OCI-M2 (cell line): ENCODE measurements at regions not wholly inside any gene's neighbourhood (a gene's known extent, or its start where the extent isn't known, plus 50 kb on each side); places are given as distances from the start of the nearest gene placed in this dataset.

Experiments
- DNase-seq: peaks from one replicate; lab custom pipeline; 2025; ENCODE audit not compliant: unreplicated experiment; lab: John Stamatoyannopoulos, UW

DNA sequence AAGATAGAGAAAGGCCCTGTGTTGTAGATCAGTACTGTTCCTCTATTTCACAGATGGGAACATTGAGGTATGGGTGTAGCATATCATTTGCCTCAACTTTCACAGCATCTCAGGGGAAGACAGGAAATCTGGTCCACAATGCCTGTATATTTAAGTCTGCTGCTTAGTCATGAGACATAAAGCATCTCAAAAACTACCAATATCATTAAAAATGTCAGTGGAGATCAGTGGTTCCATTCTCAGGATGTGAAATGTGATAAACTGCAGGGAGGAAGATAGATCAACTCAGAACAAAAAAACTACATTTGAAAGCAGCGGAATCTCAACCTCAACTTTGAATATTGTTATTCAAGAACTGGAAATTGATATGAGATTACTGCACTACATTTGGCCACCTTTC, 192.9 kb upstream of the PREP start:
- no peak for DNase-seq

DNA sequence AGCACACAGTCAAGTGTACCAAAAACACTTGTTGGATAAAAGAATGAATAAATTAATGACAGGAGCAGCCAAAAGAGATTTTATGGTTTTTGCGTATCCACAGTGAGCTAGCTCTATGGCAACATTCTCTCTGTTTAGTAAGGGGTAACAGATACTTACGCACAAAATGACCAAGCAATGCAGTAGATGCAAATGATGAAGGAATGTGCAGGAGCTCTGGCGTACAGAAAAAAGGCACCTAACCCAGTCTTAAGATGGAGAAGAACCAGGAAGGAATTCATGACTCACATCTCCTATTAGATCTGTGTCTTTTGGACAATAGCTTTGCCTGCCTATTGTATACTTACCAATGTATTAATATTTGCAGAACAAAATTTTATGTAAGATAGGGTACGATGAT, 191.9 kb upstream of the PREP start:
- DNase-seq: no peak

DNA sequence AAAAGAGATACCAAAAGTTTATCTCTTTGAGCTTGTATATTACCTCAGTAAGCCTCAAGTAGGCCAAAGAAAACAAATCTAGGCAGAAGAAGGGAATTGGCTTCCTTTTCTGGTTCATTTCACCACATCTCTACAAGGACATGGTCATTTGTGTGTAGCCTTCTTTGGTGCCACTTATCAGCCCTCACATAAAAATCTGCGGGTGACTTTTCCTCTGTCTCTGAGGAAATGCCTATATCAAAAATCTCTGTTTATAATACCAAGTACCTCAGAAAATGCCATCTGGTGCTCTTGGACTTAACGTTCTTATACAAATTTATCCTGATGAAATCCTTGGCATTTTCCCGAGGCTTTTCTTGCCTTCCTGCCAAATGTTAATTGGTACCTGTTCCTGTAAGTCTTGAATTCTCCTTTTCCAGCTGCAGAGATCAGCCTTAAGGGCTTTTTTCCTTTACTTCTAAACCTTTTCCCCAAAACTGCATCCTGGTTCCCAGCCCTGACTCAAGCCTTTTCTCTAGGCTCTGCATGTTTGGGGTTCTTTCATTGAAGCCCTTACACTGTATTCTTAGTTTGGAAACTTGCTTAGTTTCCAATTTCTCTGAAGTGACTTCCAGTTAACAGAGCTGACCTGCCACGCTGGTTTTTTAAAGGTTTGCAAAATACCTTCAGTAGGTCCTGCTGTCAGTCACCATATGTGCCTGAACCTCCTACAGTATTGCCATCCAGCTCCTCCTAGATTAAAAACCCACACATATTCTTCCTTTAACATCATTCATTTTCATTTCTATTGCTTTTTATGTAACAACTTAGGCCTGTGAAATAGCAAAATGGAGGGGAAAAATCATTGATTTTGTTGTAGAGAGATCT, 191.2 kb upstream of the PREP start:
- DNase-seq: no peak

DNA sequence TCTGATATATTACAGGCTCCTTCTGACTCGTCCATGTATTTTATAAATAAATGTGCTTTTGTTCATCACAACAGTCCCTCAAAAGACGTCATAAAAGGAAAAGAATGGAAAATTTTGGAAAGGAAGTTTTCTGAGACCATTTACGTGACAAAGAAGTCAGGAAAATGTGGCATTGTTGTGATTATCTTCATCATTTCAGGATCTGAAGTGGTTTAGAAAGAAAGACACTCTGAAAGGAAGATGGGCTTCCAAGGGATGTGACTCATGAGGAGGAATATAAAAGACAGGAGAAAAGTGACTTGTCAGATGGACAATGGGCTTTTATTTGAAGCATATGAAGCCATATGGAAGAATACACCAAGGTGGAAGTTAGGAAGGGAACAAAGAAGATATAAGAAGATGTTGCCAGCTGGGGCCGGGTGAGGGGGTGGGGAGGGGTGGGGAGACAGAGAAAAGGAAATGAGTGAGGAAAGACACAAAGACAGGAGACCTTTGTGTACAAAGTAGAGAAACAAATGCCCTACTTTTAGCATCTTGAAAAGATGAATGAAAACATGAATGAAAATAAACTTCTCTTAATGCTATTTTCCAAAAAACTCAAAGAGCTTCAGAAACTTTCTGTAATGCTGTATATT, 190.3 kb upstream of the PREP start:
- no peak for DNase-seq

DNA sequence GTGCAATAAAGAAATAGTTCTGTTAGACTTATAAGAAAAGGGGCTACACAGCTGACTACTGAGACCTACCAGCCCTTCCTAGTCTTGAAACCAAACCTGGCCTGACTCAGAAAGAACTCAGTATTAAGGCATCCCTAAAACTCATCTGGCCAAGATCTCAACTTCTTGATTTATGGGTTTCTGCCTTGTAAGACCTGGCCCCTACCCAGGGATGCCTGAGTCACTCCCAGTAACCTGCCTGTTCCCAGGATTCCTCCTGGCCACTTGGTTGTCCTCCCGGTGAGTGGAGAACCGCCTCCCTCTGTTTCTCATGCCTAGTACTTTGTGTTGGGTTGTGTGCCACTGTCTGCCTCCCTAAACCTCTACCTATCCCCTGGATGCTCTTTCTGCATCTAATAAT, 189.4 kb upstream of the PREP start:
- DNase-seq: no peak

DNA sequence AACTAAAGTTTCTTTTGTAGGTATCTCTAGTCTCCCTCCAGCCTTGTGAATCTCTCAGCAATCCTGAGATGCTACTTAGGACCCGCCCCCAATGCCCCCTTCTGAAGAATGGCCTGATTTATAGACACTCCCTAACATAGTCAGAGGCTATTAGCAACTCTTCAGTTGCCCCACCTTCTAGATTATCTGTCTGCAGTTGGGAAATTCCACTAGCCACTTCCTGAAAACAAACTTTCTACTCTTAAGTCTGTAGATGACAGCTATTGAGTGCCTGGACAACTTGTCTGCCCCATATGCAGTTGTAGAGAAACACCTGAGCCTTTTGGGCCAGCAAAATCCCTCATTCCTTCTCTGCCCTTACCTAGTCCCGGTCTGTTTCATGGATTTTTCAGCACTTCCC, 188.2 kb upstream of the PREP start:
- no peak for DNase-seq

DNA sequence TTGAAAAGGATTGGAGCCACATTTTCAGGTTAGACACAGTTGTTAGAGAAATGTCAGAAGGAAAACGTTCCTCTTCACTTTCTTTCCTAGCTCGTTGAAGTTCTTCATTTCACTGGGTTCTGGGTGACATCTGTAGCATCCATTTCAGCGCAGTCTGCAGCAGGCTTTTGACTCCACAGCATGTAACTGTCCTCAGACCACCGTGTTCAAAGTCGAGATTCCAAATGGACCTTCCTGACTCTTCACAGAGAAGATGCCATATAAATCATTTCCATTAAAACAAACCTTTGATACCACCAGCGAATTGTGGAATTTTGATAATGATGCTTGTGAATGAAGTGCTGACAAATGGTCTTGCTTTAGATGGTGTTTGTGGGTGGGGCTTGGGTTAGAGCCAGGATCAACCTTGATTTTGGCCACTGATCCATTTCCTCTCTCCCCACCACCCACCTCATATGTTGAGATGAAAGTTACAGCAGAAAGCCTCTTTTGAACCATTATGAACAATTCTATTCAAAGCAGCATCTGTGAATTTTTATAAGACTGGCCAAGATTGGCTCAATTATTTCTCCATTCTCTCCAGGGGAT, 185.3 kb upstream of the PREP start:
- DNase-seq: no peak

DNA sequence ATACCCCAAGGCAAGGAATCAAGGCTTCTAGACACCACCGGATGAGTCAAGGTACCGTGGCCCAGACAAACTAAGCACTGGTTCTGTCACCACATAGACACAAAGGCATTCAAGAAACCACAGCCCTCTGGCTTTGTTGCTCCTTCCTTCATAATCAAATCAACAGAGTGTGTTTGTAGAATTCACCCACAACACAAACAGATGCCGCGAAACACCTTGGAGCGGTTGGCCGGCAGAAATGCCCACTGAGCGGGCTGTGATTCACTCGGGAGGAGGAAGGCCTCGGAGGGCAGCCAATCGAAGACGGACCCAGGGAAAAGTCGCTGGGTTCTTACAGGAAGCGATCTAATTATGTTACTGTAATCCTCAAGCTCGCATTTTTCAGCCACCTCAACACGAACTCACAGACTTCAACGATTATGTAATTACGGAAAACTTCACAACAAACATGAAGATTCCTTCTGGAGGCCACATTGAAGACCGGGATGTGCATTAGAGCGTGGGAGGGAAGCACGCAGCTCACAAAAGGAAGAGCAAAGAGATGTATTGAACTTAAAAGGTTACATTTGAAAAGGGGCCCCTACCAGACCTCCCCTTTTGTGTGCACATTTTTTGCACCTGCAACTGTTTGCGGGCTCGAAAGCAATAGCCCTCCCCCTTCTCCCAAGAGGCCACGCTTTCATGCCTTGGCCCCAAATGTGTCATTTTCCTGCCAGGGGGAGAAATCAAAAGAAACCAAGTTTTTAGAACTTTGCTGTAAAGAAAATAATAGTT, 184.7 kb upstream of the PREP start:
- no peak for DNase-seq

DNA sequence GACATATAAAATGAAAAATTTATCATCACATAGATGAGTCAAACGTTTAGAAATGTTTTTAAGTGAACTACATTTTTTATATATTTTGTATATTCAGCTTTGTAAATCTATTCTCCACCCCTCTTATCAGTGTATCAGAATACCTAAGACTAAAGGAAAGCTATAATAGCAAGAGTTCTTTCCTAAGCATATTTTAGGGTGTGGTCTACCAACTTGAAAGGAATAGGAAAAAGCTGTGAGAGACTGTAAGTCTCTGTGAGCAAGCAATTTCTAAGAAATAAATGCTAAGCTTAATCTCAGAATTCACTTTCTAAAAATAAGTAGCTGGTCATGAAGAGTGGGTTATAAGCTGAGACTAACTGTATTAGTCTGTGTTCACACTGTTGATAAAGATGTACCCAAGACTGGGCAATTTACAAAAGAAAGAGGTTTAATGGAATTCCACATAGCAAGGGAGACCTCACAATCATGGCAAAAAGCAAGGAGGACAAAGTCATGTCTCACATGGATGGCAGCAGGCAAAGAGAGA, 175.4 kb upstream of the PREP start:
- no peak for DNase-seq

DNA sequence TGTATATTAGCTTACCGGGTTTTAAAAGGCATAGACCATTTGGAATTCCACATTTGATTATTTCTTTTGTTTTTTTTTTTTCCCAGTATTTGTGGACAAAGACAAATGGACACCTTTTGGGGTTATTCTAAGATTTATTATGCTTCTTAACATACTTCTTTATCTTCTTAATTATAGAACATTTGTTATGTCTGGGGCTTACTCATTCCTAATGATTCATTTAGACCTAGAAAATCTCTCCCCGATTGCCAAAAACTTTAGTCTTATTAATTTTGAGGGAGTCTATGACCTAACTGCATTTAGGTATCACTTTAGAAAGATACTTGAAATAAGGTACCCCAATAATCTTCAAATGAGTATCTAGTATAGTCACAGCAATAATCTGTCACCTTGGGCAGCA, 170.7 kb upstream of the PREP start:
- DNase-seq: no peak

DNA sequence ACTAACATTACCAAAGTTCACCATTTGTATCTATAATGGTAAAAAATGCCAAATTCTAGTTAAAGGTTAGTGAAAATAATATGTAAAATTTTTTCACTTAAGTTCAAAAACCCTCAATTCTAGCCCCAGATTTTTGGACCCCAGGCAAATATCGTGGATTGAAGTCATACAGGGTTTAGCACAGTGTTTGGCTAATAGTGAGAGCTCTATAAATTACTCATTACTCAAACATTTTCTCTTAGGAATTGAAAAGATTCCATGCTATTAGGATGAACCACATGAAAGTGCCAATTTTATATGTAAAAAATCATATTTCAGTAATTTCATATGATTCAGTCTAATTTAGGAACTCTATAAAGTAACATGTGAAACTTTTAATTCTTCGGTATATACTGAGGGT, 170.3 kb upstream of the PREP start:
- no peak for DNase-seq

DNA sequence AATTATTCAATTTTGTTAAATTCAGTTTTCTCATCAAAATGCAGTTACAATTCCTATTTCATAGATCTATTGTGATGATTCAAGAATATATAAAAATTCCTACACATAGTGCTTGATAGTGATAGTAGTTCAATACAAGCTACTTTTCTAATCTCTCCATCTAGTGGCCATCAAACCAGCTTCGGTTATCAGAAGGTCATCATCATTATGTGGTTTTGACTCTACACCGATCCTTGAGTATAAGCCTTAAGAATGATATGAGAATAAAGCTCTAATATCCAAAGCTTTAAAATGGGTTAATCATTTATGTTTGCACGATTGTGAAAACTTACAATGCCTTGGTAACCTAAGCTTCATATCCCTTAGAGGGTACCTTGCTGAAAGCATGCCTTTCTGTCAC, 167.5 kb upstream of the PREP start:
- DNase-seq: no peak

DNA sequence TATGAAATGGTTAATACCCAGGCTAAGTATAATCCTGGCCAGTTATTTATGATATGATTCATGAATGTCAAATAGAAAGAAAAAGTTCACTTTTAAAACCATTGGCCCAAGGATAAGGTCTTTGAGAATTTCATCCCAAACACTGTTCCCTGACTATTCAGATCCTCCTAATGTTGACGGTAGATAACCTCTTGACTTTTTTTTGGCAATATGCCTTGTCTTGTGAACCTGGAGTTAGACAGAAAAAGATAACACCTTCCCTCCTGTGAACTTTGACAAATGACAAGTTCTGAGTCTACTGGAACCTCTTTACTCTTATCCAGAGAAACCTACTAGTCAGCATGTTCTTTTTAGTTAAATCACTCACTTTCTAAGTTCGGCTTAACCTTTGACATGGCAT, 166.8 kb upstream of the PREP start:
- DNase-seq: no peak

DNA sequence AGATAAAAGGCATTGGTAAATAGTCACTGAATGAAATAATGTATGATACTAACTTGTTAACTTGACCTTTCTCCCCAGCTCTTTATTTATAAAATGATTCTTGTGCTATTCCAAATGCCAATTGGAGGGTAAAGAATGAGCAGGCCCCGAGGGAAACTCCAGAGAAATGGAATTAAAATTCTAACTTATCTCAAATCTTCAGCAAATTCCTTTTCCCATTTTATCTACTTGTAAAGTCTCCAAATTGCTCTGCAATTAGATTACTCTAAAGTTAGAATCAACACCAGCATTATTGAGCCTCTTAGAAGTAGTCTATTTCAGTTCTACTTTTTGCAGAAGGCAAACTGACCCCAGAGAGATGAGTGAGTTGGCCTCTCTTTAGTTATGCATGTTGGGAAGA, 165.9 kb upstream of the PREP start:
- no peak for DNase-seq

DNA sequence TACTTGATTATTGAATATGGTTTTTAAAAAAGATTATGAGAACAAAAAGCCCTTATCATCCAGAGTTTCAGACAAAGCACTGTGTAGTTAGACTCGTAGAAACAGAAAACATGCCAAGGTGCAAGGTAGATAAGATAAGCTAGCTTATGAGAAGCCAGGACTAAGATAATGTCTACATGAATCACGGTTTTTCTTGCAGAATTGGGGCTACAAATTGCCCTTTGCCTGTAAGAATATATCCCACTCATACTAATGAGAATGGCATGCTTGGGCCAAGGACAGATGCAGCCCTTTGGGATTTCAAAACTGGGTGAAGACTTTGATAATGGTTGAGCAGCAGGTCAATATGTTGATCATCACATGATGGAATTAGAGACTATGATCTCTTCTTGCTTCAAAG, 165.3 kb upstream of the PREP start:
- no peak for DNase-seq

DNA sequence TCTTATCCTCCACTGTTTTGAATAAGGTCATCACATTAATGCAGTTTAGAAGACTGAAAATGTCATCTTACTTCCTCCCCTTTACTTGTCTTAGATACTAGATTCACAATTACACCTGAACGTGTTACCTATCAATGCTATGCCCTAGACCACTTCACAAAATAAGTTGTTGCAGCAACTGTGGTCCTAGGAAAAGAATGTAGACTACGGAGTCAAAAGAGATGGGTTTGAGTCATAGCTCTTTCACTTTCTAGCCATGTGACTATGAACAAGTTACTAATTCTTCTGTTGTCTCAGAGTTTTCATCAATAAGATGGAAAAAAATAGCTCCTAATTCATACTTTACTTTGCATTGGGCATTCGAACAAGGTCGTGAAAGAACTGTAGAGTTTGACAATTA, 164.3 kb upstream of the PREP start:
- DNase-seq: no peak

DNA sequence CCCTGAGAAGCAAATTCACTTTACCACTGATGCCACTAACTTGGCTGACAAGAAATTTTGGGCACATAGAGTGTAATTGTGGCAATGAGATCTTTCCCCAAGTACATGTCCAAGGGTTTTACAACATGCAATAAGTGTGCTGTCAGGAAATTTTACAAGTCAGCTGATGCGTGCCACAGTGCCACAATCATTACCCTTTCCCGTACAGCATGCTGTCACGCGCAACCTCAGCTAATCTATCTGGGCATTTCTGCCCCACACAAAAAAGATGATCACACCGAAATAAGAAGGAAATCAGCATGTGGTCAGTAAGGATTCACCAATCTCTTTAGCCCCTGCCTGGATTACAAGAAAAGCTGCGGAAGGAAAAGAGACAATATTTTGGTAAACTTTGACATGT, 163.6 kb upstream of the PREP start:
- no peak for DNase-seq

DNA sequence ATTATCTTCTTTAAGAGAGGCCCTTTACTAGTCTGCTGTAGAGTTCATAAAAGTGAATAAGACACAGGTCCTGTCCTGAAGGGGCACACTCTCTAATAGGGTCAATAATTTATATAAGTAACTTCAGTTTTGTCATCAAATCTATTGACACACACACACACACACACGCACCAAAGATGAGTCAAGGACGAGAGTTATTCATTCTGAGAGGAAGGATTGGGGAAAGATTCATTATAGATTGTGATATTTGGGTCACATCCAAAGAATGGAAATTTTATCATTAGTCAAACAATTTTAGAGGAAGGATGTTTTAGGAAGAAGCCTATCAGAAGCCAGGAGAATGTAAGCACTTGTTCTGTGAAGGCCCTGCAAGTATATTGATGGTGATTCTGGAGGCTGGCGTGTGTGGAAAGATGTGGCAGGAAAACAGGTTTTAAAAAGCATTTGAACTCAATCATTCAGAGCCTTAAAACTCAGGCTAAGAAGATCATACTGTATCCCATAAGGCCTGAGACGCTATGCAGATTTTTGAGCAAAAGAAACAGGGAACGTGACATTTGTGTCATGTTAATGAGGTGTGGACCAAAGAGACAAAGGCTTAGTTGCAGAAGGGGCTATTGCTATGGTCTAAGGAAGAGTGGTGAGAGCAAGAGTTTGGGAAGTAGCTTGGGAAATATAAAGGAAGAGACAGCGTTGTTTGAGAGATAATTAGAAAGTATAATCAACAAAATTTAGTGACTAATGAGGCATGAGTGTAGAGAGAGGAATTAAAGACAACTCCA, 161.4 kb upstream of the PREP start:
- no peak for DNase-seq

DNA sequence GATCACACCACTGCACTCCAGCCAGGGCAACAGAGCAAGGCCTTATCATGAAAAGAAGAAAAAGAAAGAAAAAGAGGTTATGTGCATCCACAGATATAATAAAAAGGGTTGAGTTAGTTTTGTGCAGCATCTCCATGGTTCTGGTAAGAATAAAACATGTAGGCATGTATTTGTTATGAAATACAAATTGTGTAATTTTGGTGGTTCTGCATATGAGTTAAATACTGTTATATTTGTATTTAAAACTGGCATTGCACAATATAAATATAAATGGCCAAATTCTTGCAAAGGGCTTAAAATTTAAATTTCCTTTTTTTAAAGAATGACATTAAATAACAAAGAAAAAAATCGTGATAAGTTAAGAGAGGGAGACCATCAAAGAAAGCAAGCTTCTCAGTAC, 159.1 kb upstream of the PREP start:
- DNase-seq: no peak

DNA sequence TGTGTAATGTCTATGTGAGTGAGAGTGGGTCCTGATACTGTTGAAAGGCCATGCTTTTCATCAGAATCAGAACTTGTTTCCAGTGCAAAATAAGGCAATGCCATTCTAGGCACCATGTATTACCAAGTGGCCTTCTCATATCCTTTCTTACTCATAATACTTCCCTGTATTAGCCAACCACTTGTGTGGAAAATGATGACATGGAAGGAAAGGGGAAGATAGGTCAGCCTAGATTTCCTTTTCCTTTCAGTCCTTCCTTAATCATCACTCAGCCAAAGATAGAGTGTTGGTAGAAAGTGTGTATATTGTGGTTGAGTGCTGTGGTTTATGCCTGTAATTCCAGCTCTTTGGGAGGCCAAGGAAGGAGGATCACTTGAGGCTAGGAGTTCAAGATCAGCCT, 158.6 kb upstream of the PREP start:
- DNase-seq: no peak

DNA sequence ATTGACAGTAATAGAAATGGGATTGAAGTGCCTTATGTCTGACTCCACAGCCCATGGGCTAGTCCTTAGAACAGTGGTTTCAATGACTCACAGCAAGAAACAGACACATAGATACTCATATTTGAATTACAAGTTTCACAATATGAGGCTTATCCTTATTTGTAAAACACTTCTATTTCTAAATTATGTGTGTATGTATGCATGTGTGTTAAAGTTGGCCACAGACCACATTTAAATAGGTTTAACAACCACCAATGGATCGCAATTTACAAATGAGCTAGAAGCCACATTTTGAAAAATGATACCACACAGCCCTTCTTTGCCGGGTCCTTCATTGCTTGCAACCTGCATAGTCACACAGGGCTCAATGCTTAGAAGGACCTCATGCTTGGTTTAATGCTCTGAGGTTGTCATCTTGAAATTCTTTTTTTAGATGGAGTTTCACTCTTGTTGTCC, 157.8 kb upstream of the PREP start:
- DNase-seq: no peak
